Effector memory CD8-positive, alpha-beta T cell (primary cell): ENCODE measurements at regions not wholly inside any gene's neighbourhood (a gene's known extent, or its start where the extent isn't known, plus 50 kb on each side); places are given as distances from the start of the nearest gene placed in this dataset.

Source experiments
- ATAC-seq: fragments of 150-1000 bp; cut with Tn5 transposase; replicated peaks from 2 replicates; pipeline ENCODE4 v1.10.0; 2021; ENCODE audit warnings: mild to moderate bottlenecking, moderate library complexity
- DNase-seq, 3 experiments: peaks; one replicate each; pipeline ENCODE4 v3.0.0; 2021
- H3K27ac Mint-ChIP-seq, 2 donors: one replicate each; pipeline ENCODE4 v1.8.0; 2022; ENCODE audit warnings: mild to moderate bottlenecking in 2 of 2, mixed read lengths in 2 of 2, moderate library complexity in 2 of 2
- H3K27me3 Mint-ChIP-seq, 2 donors: one replicate each; pipeline ENCODE4 v1.8.0; 2022; ENCODE audit warnings: mixed read lengths in 2 of 2
- H3K36me3 Mint-ChIP-seq: one replicate; pipeline ENCODE4 v1.8.0; 2022; ENCODE audit warnings: mild to moderate bottlenecking, moderate library complexity, mixed read lengths; ENCODE audit not compliant: insufficient read depth
- H3K4me1 Mint-ChIP-seq, 2 donors: one replicate each; pipeline ENCODE4 v1.8.0; 2022; ENCODE audit warnings: low read depth in 2 of 2, mixed read lengths in 2 of 2
- H3K4me3 Mint-ChIP-seq, 2 donors: one replicate each; pipeline ENCODE4 v1.8.0; 2022; ENCODE audit warnings: mild to moderate bottlenecking in 2 of 2, mixed read lengths in 2 of 2, moderate library complexity in 2 of 2
- H3K9me3 Mint-ChIP-seq, 2 donors: one replicate each; pipeline ENCODE4 v1.8.0; 2022; ENCODE audit warnings: mixed read lengths in 2 of 2

DNA sequence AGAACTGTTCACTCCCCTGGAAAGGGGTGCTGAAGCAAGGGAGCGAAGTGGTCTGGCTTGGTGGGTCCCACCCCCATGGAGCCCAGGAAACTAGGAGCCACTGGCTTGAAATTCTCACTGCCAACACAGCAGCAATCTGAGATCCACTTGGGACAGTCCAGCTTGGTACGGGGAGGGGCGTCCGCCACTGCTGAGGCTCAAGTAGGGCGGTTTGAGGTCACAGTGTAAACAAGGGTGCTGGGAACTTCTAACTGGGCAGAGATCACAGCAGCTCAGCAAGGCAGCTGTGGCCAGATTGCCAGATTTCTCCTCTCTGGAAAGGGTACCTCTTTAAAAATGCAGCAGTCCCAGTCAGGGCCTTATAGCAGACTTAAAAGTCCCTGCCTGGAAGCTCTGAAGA lies 53.9 kb upstream of the GALNTL6 start:
- Mint-ChIP-seq H3K4me1 (no peaks in the 10 kb centered on the region), H3K36me3 (no peaks in the 10 kb centered on the region), H3K9me3 (peaks cover 11 to 33% of the 10 kb centered on the region in 2 donors), H3K27ac (no peak overlapping the region), H3K27me3 (no peaks in the 10 kb centered on the region), H3K4me3 (no peak overlapping the region)
- DNase-seq (no peak), ATAC-seq (no peak)

DNA sequence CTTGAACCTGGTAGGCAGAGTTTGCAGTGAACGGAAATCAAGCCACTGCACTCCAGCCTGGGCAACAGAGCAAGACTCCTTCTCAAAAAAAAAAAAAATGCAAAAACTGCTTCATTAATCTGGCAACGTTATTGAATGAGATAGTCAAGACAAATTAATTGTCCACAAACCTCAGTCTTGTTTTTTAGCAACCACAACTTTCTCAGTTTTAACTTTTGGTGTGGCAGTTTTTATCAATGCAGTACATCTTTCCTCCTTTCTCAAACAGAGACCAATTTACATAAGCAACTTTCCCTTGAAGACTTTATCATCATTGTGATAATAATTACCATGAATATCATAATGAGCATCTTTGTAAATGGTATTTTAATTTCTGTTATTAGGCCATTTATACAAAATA lies 61.7 kb upstream of the GALNTL6 start:
- no peak overlapping the region for H3K4me3 Mint-ChIP-seq
- DNase-seq (no peak), ATAC-seq (no peak)
- H3K9me3 Mint-ChIP-seq = peaks cover 0 to 5% of the 10 kb centered on the region in 2 donors
- no peaks in the 10 kb centered on the region for H3K4me1 Mint-ChIP-seq
- no peak overlapping the region for H3K27ac Mint-ChIP-seq
- no peaks in the 10 kb centered on the region for H3K27me3 Mint-ChIP-seq
- H3K36me3 Mint-ChIP-seq = no peaks in the 10 kb centered on the region

DNA sequence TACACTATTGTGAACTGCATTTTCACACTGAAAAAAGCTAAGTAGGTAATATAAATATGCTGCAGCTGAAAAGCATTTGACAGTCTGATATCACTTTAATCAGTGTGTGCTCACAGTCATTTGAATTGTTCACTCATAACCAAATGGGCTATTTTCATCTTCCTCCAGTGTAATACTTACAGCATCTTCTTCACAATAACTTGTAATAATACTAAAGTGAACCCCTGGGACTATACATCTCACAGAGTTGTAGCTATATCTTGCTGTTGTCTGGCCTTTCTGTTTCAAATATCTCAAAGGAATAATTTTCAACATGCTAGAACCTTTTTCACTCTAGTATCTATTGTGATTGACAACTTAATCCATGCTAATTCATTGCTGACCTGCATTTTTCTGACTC lies 66.8 kb upstream of the GALNTL6 start:
- no peaks in the 10 kb centered on the region for H3K36me3 Mint-ChIP-seq
- no peak overlapping the region for H3K27ac Mint-ChIP-seq
- ATAC-seq (no peak), DNase-seq (no peak)
- H3K4me3 Mint-ChIP-seq = no peak overlapping the region
- H3K27me3 Mint-ChIP-seq = no peaks in the 10 kb centered on the region
- peaks cover 5% of the 10 kb centered on the region in 2 donors for H3K9me3 Mint-ChIP-seq
- H3K4me1 Mint-ChIP-seq = no peaks in the 10 kb centered on the region

DNA sequence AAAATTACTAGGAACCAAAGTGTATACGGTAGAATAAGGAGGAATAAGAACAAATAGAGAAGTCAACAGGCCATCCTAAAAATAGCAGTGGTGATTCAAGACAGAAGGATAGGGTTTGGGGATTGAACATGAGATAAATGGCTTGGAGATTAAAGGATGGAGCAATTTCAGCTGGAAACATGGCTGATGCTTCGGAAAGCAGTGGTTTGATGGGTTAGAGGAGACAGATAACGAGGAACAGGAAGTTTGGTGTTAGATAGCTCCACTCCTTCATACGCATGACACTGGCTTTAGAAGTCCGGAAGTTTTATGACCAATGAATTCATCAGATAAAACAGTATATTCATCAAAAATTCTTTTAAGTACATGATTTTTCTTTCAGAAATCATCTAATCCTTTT lies 70.8 kb upstream of the GALNTL6 start:
- DNase-seq (no peak), ATAC-seq (no peak)
- Mint-ChIP-seq H3K36me3 (no peaks in the 10 kb centered on the region), H3K9me3 (peaks cover 8 to 16% of the 10 kb centered on the region in 2 donors), H3K27me3 (no peaks in the 10 kb centered on the region), H3K4me3 (no peak overlapping the region), H3K4me1 (no peaks in the 10 kb centered on the region), H3K27ac (no peak overlapping the region)

DNA sequence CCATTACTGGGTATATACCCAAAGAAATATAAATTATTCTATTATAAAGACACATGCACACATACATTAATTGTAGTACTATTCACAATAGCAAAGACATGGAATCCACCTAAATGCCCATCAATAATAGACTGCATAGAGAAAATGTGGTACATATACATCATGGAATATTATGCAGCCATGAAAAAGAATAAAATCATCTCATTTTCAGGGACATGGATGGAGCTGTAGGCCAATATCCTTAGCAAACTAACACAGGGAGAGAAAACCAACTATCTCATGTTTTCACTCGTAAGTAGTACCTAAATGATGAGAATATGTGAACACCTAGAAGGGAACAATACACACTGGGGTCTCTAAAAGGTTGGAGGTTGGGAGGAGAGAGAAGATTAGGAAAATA lies 86.0 kb upstream of the GALNTL6 start:
- Mint-ChIP-seq H3K27me3 (no peaks in the 10 kb centered on the region), H3K4me3 (no peak overlapping the region), H3K36me3 (no peaks in the 10 kb centered on the region), H3K4me1 (no peaks in the 10 kb centered on the region), H3K9me3 (peaks cover 12 to 36% of the 10 kb centered on the region in 2 donors), H3K27ac (no peak overlapping the region)
- ATAC-seq (no peak), DNase-seq (no peak)

DNA sequence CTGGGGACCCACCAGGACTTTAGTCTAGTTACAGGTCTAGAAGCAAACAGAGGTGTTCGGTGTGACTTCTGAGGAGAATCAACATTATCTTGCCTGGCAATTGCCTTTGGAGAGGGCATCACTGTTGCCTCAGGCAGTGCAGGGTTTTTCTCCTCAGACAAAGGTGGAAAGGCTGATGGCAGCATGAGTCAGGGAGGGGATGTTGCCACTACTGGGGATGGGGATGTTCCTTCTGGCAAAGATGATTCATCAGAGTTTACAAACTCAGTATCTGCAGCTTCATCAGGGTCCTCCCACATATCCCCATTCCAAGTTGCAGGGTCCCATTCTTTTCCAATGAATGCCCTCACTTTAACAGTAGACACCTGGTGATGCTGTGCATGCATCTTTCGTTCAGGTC lies 91.3 kb upstream of the GALNTL6 start:
- no peak overlapping the region for H3K4me3 Mint-ChIP-seq
- H3K27me3 Mint-ChIP-seq = no peaks in the 10 kb centered on the region
- no peaks in the 10 kb centered on the region for H3K36me3 Mint-ChIP-seq
- no peak overlapping the region for H3K27ac Mint-ChIP-seq
- H3K9me3 Mint-ChIP-seq = peaks cover 12 to 49% of the 10 kb centered on the region in 2 donors
- DNase-seq (no peak), ATAC-seq (no peak)
- no peaks in the 10 kb centered on the region for H3K4me1 Mint-ChIP-seq

DNA sequence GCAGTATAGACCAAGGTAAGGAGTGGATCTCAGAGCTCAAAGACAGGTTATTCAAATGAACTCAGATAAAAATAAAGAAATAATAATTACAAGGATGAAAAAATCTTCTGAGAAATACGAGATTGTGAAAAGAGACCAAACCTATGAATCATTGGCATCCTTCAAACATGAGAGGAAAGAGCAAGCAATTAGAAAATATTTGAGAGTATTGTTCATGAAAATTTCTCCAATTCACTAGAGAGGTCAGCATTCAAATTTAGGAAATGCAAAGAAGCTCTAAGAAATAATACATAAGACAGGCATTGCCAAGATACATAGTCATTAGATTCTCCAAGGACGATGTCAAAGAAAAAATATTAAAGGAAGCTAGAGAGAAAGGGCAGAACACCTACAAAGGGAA lies 93.5 kb upstream of the GALNTL6 start:
- Mint-ChIP-seq H3K4me3 (no peak overlapping the region), H3K4me1 (no peaks in the 10 kb centered on the region), H3K27me3 (no peaks in the 10 kb centered on the region), H3K27ac (no peak overlapping the region), H3K36me3 (no peaks in the 10 kb centered on the region), H3K9me3 (peaks cover 12 to 49% of the 10 kb centered on the region in 2 donors)
- DNase-seq (no peak), ATAC-seq (no peak)

DNA sequence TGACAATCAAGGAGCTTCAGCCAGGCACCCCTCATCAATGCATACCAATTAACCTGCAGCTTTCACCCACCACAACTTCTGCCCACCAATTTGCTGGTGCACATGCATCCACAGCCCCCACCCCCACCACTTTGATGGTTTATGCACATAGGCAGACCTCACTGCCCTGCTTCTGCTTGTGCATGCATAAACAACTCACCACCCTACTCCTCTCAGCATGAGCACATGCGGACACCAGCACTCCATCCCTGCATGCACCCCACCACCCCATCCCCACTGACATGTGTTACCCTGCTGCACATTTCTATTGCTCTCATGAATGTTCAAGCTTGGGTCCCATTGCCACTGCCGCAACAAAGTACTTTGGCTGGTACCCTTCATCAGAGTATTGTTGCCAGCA lies 94.5 kb upstream of the GALNTL6 start:
- Mint-ChIP-seq H3K27ac (no peak overlapping the region), H3K4me1 (no peaks in the 10 kb centered on the region), H3K36me3 (no peaks in the 10 kb centered on the region), H3K9me3 (peaks cover 10 to 42% of the 10 kb centered on the region in 2 donors), H3K4me3 (no peak overlapping the region), H3K27me3 (no peaks in the 10 kb centered on the region)
- no peak for DNase-seq
- ATAC-seq = no peak

DNA sequence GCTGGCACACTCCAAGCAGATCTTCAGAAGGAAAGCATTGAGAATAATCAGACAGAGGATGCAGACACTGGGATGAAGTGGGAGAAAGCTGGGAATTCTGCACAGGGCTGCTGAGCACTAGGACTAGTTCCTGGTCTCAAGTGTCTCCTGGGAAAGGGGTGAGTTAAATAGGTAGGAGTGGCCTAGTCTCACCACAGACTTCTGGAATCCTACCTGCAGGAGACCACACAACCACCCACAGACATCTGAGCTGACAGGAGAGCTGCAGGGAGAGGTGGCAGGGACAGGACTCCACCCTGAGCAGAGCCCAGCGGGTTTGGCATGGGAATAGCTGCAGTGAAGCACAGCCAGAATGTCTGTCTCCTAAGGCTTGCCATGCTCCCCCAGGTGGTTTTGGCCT lies 95.1 kb upstream of the GALNTL6 start:
- Mint-ChIP-seq H3K4me1 (no peaks in the 10 kb centered on the region), H3K27me3 (no peaks in the 10 kb centered on the region), H3K9me3 (peaks cover 6 to 36% of the 10 kb centered on the region in 2 donors), H3K36me3 (no peaks in the 10 kb centered on the region), H3K27ac (no peak overlapping the region), H3K4me3 (no peak overlapping the region)
- DNase-seq = no peak
- ATAC-seq = no peak

DNA sequence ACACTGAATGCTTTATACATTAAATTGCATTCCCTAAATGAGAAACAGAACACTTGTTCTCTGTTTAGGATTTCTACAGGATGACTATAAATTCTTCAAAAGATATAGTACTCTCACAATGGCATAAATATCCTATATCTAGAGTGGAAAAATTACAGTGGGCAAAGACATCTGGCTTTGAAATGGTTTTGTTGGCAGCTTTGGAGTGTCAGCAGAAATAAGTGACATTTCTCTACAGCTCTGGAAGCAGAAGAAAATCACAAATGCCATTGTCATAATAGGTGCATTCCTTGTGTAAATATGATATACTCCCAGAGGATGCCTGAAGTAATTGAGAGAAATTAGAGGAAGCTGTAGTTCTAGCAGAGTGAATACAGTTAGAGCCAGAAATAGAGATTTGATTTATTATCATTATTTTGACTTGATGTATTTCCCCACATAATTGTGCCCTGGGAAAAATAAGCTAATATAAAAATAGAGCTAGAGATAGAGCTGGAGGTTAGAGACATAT lies 95.9 kb upstream of the GALNTL6 start:
- Mint-ChIP-seq H3K36me3 (no peaks in the 10 kb centered on the region), H3K4me3 (no peak overlapping the region), H3K27ac (no peak overlapping the region), H3K27me3 (no peaks in the 10 kb centered on the region), H3K4me1 (no peaks in the 10 kb centered on the region), H3K9me3 (peaks cover 6 to 30% of the 10 kb centered on the region in 2 donors)
- ATAC-seq (no peak), DNase-seq (no peak)

DNA sequence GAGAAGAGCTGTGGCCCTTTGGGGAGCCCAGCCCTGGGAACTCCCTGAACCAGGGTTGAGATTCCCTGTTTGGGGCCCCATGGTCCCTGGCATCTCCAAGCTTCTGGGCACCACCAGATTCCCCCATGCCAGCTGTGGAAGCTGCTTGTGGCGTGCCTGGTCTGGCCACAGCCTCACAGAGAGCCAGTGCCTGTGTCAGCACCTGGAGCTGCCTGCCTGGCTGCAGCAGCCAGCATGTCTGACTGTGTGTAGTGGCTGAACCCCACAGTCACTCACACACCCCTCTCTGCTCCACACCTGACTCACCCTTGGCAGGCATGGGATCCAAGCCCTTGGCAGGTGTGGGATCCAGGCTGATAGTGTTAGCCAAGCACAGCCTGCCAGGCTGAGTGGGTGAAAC lies 97.2 kb upstream of the GALNTL6 start:
- no peak for DNase-seq
- Mint-ChIP-seq H3K4me3 (no peak overlapping the region), H3K4me1 (no peaks in the 10 kb centered on the region), H3K9me3 (peaks cover 4 to 18% of the 10 kb centered on the region in 2 donors), H3K27ac (no peak overlapping the region), H3K36me3 (no peaks in the 10 kb centered on the region), H3K27me3 (no peaks in the 10 kb centered on the region)
- no peak for ATAC-seq

DNA sequence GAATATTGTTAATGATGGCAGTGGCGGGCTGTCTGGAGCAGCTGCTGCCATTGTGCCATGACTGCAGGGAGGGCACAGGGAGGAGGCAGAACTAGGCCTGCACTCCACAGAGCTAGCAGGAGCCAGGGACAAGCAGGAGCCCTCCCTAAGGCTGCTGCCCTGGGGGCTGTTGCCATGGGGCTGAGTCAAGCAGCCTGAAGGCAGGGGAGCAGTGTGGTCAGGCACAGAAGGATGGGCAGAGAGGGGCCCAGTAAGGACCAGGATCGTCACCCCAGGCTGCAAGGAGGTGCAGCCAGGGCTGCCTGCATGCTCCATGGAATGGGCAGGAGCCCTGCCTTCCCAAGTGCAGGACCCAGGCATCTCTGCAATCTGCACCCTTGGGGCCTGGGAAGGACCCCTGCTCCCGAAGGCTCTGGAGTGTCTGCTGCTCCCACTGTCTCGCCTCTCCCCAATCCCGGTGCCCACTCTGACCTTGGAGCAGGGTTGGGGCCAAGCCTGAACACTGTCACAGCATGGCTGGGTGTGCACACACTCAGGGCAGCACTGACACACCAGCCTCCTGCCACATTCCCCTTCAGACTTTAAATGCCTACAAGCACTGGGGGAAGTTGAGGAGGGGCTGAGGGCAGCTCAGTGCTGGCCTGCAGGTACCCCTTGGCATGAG lies 98.3 kb upstream of the GALNTL6 start:
- no peaks in the 10 kb centered on the region for H3K36me3 Mint-ChIP-seq
- DNase-seq (no peak), ATAC-seq (no peak)
- H3K27ac Mint-ChIP-seq = no peak overlapping the region
- no peaks in the 10 kb centered on the region for H3K4me1 Mint-ChIP-seq
- no peak overlapping the region for H3K4me3 Mint-ChIP-seq
- H3K27me3 Mint-ChIP-seq = no peaks in the 10 kb centered on the region
- peaks cover 4 to 12% of the 10 kb centered on the region in 2 donors for H3K9me3 Mint-ChIP-seq

DNA sequence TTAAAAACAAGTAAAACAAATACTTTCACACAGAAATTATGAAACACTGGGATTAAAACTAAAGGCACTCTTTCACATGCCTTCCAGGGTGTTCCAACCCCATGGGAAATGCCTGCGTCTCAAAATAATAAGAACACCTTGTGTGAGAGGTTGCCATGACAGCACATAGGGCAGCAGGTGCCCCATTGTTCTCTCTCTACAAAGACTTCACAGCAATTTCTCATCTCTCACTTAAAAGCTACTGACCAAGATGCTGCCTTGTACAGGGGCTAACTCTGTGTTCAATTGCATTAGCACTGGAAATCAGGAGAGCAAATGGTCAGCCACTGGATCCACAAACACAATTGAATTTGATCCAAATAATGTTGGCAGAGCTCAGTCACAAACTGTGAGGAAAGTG lies 102.5 kb upstream of the GALNTL6 start:
- no peaks in the 10 kb centered on the region for H3K4me1 Mint-ChIP-seq
- H3K36me3 Mint-ChIP-seq = no peaks in the 10 kb centered on the region
- DNase-seq = no peak
- no peaks in the 10 kb centered on the region for H3K27me3 Mint-ChIP-seq
- no peak for ATAC-seq
- H3K4me3 Mint-ChIP-seq = no peak overlapping the region
- no peak overlapping the region for H3K27ac Mint-ChIP-seq
- no peaks in the 10 kb centered on the region for H3K9me3 Mint-ChIP-seq

DNA sequence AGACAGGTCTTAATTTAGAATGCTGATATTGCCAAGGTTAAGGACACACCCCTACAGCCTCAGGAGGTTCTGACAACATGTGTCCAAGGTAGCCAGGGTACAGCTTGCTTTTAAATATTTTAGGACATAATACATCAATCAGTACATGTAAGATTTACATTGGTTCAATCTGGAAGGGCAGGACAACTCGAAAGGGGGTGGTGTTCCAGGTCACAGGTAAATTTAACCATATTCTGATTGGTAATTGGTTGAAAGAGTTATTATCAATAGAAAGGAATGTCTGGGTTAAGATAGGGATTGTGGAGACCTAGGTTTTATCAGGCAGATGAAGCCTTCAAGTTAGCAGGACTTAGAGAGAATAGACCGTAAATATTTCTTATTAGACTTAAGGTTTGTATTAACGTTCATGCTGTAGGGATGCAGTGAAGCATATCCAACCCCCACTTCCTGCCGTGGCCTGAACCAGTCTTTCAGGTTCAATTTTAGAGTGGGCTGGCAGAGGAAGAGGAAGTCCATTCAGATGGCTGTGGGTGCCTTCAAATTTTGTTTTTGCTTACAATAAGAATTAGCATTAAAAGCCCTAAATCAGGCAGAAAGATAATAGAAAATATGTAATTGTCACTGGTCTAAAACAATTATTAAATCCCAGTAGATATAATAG lies 136.5 kb upstream of the GALNTL6 start:
- Mint-ChIP-seq H3K27ac (no peak overlapping the region), H3K36me3 (no peaks in the 10 kb centered on the region), H3K9me3 (peaks cover 0 to 2% of the 10 kb centered on the region in 2 donors), H3K4me1 (no peaks in the 10 kb centered on the region), H3K4me3 (no peak overlapping the region), H3K27me3 (no peaks in the 10 kb centered on the region)
- DNase-seq = no peak
- ATAC-seq = no peak
